Cardiac muscle cell (in vitro differentiated cells and primary cell): ENCODE measurements at regions not wholly inside any gene's neighbourhood (a gene's known extent, or its start where the extent isn't known, plus 50 kb on each side); places are given as distances from the start of the nearest gene placed in this dataset.

Experiments
- DNase-seq, 2 donors: peaks; one replicate each; pipeline versions ENCODE4 v3.0.0 to v3.0.0-alpha.2; 2010 to 2017; ENCODE audit warnings: low read depth in 1 of 2, low spot score in 1 of 2
- H3K27ac ChIP-seq: fragments of 200-600 bp; sonication (generic); 2 replicates; pipeline ENCODE4 v1.5.1; 2016
- H3K27me3 ChIP-seq: fragments of 200-600 bp; sonication (generic); 2 replicates; pipeline ENCODE4 v1.6.0; 2016; ENCODE audit warnings: control low read depth
- H3K36me3 ChIP-seq: fragments of 200-600 bp; sonication (generic); 2 replicates; pipeline ENCODE4 v1.5.1; 2016; ENCODE audit warnings: control low read depth
- H3K4me1 ChIP-seq: fragments of 200-600 bp; sonication (generic); 2 replicates; pipeline ENCODE4 v1.8.1; 2017; ENCODE audit warnings: low read depth, mild to moderate bottlenecking, mixed run types
- H3K4me3 ChIP-seq: fragments of 200-600 bp; sonication (generic); 2 replicates; pipeline ENCODE4 v1.5.1; 2016; ENCODE audit warnings: mild to moderate bottlenecking
- H3K9me3 ChIP-seq: fragments of 200-600 bp; sonication (generic); 2 replicates; pipeline ENCODE4 v1.5.1; 2017; ENCODE audit warnings: low read depth, mild to moderate bottlenecking, control low read depth
- CTCF ChIP-seq: IDR thresholded peaks from 2 replicates; pipeline ENCODE4 v1.5.1; 2012; ENCODE audit warnings: low read depth, mild to moderate bottlenecking, low read length

GRCh38 chr11:111172321-111172862, 73.1 kb upstream of the POU2AF2 start:
- H3K4me3 ChIP-seq, result no peak overlapping the region
- no peaks in the 10 kb centered on the region for H3K27me3 ChIP-seq
- no peak for TF ChIP-seq CTCF
- no peaks in the 10 kb centered on the region for H3K36me3 ChIP-seq
- DNase-seq, result no peak
- H3K27ac ChIP-seq, result no peak overlapping the region
- H3K4me1 ChIP-seq, result no peaks in the 10 kb centered on the region
- no peaks in the 10 kb centered on the region for H3K9me3 ChIP-seq

GRCh38 chr11:111170761-111171379, 74.7 kb upstream of the POU2AF2 start:
- DNase-seq, result no peak
- no peaks in the 10 kb centered on the region for H3K27me3 ChIP-seq
- H3K27ac ChIP-seq, result no peak overlapping the region
- no peaks in the 10 kb centered on the region for H3K36me3 ChIP-seq
- H3K9me3 ChIP-seq, result no peaks in the 10 kb centered on the region
- H3K4me3 ChIP-seq, result no peak overlapping the region
- no peak for TF ChIP-seq CTCF
- H3K4me1 ChIP-seq, result no peaks in the 10 kb centered on the region

GRCh38 chr11:111169367-111169766, 76.2 kb upstream of the POU2AF2 start:
- no peak for TF ChIP-seq CTCF
- no peaks in the 10 kb centered on the region for H3K27me3 ChIP-seq
- no peaks in the 10 kb centered on the region for H3K9me3 ChIP-seq
- no peak overlapping the region for H3K4me3 ChIP-seq
- no peak overlapping the region for H3K27ac ChIP-seq
- no peaks in the 10 kb centered on the region for H3K4me1 ChIP-seq
- no peaks in the 10 kb centered on the region for H3K36me3 ChIP-seq
- no peak for DNase-seq

GRCh38 chr11:111168871-111169270, 76.7 kb upstream of the POU2AF2 start:
- DNase-seq, result no peak
- H3K27me3 ChIP-seq, result no peaks in the 10 kb centered on the region
- no peak for TF ChIP-seq CTCF
- H3K4me3 ChIP-seq, result no peak overlapping the region
- no peaks in the 10 kb centered on the region for H3K9me3 ChIP-seq
- H3K36me3 ChIP-seq, result no peaks in the 10 kb centered on the region
- H3K4me1 ChIP-seq, result no peaks in the 10 kb centered on the region
- no peak overlapping the region for H3K27ac ChIP-seq

GRCh38 chr11:111167666-111168065, 77.9 kb upstream of the POU2AF2 start:
- no peaks in the 10 kb centered on the region for H3K27me3 ChIP-seq
- TF ChIP-seq CTCF, result no peak
- no peaks in the 10 kb centered on the region for H3K36me3 ChIP-seq
- H3K27ac ChIP-seq, result no peak overlapping the region
- DNase-seq, result no peak
- no peak overlapping the region for H3K4me3 ChIP-seq
- H3K9me3 ChIP-seq, result no peaks in the 10 kb centered on the region
- H3K4me1 ChIP-seq, result no peaks in the 10 kb centered on the region
